SK-N-SH treated with all-trans-retinoic acid at 6 μM for 48 hours (cell line): ENCODE measurements at regions not wholly inside any gene's neighbourhood (a gene's known extent, or its start where the extent isn't known, plus 50 kb on each side); places are given as distances from the start of the nearest gene placed in this dataset.
"Not testable (repeated sequence)": the region's sequence is repeated elsewhere in the genome, so short reads cannot be mapped to it uniquely, and the experiment has no call there.

Experiments used
- ATAC-seq: fragments of 200-7000 bp; cut with Tn5 transposase; 3 replicates; pipeline ENCODE4 v1.9.1; 2020; ENCODE audit warnings: mild to moderate bottlenecking, moderate library complexity
- ARNTL ChIP-seq: fragments of 450-650 bp; formaldehyde crosslinking; IDR thresholded peaks from 2 replicates; pipeline ENCODE4 v1.5.0; 2020; ENCODE audit warnings: low read depth, mild to moderate bottlenecking, moderate library complexity, borderline replicate concordance
- BACH2 ChIP-seq: fragments of 250-450 bp; sonication (Bioruptor Pico); IDR thresholded peaks from 2 replicates; pipeline ENCODE4 v1.9.0; 2021; ENCODE audit warnings: mild to moderate bottlenecking, borderline replicate concordance
- CSDC2 ChIP-seq: fragments of 250-450 bp; sonication (Bioruptor Pico); IDR thresholded peaks from 2 replicates; pipeline ENCODE4 v1.5.0; 2020; ENCODE audit warnings: mild to moderate bottlenecking, moderate library complexity
- CSRNP3 ChIP-seq: fragments of 250-450 bp; sonication (Bioruptor Pico); IDR thresholded peaks from 2 replicates; pipeline ENCODE4 v1.5.1; 2021; ENCODE audit warnings: mild to moderate bottlenecking, moderate library complexity
- ESRRG ChIP-seq: fragments of 250-450 bp; sonication (Bioruptor Pico); IDR thresholded peaks from 2 replicates; pipeline ENCODE4 v1.6.1; 2021; ENCODE audit warnings: mild to moderate bottlenecking
- GLIS3 ChIP-seq: fragments of 250-450 bp; sonication (Bioruptor Pico); IDR thresholded peaks from 2 replicates; pipeline ENCODE4 v1.5.0; 2020; ENCODE audit warnings: mild to moderate bottlenecking, moderate library complexity
- ISL1 ChIP-seq: fragments of 250-450 bp; sonication (Bioruptor Pico); IDR thresholded peaks from 2 replicates; pipeline ENCODE4 v2.1.2; 2022; ENCODE audit warnings: mild to moderate bottlenecking, moderate library complexity
- OSR1 ChIP-seq: fragments of 250-450 bp; sonication (Bioruptor Pico); IDR thresholded peaks from 2 replicates; pipeline ENCODE4 v1.8.0; 2022; ENCODE audit warnings: moderate library complexity, mild to moderate bottlenecking, inconsistent platforms
- PATZ1 ChIP-seq: fragments of 250-450 bp; sonication (Bioruptor Pico); IDR thresholded peaks from 2 replicates; pipeline ENCODE4 v1.8.0; 2020; ENCODE audit warnings: mild to moderate bottlenecking, moderate library complexity, borderline replicate concordance
- POU6F1 ChIP-seq: fragments of 250-450 bp; sonication (Bioruptor Pico); IDR thresholded peaks from 2 replicates; pipeline ENCODE4 v1.8.0; 2021; ENCODE audit warnings: low read depth, mild to moderate bottlenecking, moderate library complexity, borderline replicate concordance
- PPARA ChIP-seq: fragments of 250-450 bp; sonication (Bioruptor Pico); IDR thresholded peaks from 2 replicates; pipeline ENCODE4 v1.5.0; 2020; ENCODE audit warnings: mild to moderate bottlenecking, borderline replicate concordance
- RARB ChIP-seq: fragments of 250-450 bp; sonication (Bioruptor Pico); IDR thresholded peaks from 2 replicates; pipeline ENCODE4 v1.8.0; 2021; ENCODE audit warnings: mild to moderate bottlenecking, moderate library complexity
- SNAI2 ChIP-seq: fragments of 250-450 bp; sonication (Bioruptor Pico); IDR thresholded peaks from 2 replicates; pipeline ENCODE4 v1.5.0; 2020; ENCODE audit warnings: mild to moderate bottlenecking, moderate library complexity
- TCF4 ChIP-seq: fragments of 250-450 bp; sonication (Bioruptor Pico); IDR thresholded peaks from 2 replicates; pipeline ENCODE4 v1.8.0; 2021; ENCODE audit warnings: mild to moderate bottlenecking, moderate library complexity, borderline replicate concordance
- TOX ChIP-seq: fragments of 250-450 bp; sonication (Bioruptor Pico); IDR thresholded peaks from 2 replicates; pipeline ENCODE4 v1.8.0; 2021; ENCODE audit warnings: mild to moderate bottlenecking, moderate library complexity, borderline replicate concordance
- TSHZ2 ChIP-seq: fragments of 250-450 bp; sonication (Bioruptor Pico); IDR thresholded peaks from 2 replicates; pipeline ENCODE4 v1.5.0; 2020; ENCODE audit warnings: mild to moderate bottlenecking, moderate library complexity
- ZC3H10 ChIP-seq: fragments of 250-450 bp; sonication (Bioruptor Pico); IDR thresholded peaks from 2 replicates; pipeline ENCODE4 v1.5.1; 2021; ENCODE audit warnings: mild to moderate bottlenecking, moderate library complexity
- ZFP3 ChIP-seq: fragments of 250-450 bp; sonication (Bioruptor Pico); IDR thresholded peaks from 2 replicates; pipeline ENCODE4 v1.5.0; 2020; ENCODE audit warnings: mild to moderate bottlenecking, moderate library complexity
- ZFP30 ChIP-seq: fragments of 450-650 bp; formaldehyde crosslinking; IDR thresholded peaks from 2 replicates; pipeline ENCODE4 v1.5.0; 2022; ENCODE audit warnings: mild to moderate bottlenecking, moderate library complexity
- ZNF565 ChIP-seq: fragments of 450-650 bp; formaldehyde crosslinking; conservative IDR thresholded peaks from 2 replicates; pipeline ENCODE4 v1.5.0; 2020; ENCODE audit warnings: low read depth, mild to moderate bottlenecking, moderate library complexity
- ZNF70 ChIP-seq: fragments of 450-650 bp; formaldehyde crosslinking; IDR thresholded peaks from 2 replicates; pipeline ENCODE4 v1.5.0; 2020; ENCODE audit warnings: mild to moderate bottlenecking, moderate library complexity
- ZNF8 ChIP-seq: fragments of 450-650 bp; formaldehyde crosslinking; IDR thresholded peaks from 2 replicates; pipeline ENCODE4 v1.5.0; 2020; ENCODE audit warnings: mild to moderate bottlenecking, moderate library complexity

- TF ChIP-seq RARB (CRISPR knock-in tag) (no peak), PPARA (no peak), ZC3H10 (CRISPR knock-in tag) (no peak), ISL1 (no peak), TOX (CRISPR knock-in tag) (no peak), ZFP30 (CRISPR knock-in tag) (no peak), ZNF565 (CRISPR knock-in tag) (no peak), OSR1 (CRISPR knock-in tag) (no peak)
- no peak for ATAC-seq
Measured at GRCh38 chr20:53809217-53809616, 215.6 kb upstream of the ZNF217 start.

- ATAC-seq = no peak
- TF ChIP-seq ZNF565 (CRISPR knock-in tag) = no peak
- TF ChIP-seq TSHZ2 (CRISPR knock-in tag) = no peak
- no peak for TF ChIP-seq ZC3H10 (CRISPR knock-in tag)
Measured at GRCh38 chr20:53808733-53809132, 215.1 kb upstream of the ZNF217 start.

GRCh38 chr20:53808302-53808701 is 214.7 kb upstream of the ZNF217 start:
- not testable (repeated sequence) for ATAC-seq

GRCh38 chr20:53806683-53807401 is 213.2 kb upstream of the ZNF217 start:
- no peak for ATAC-seq
- TF ChIP-seq ZNF8 (CRISPR knock-in tag) (no peak), POU6F1 (CRISPR knock-in tag) (no peak), ZC3H10 (CRISPR knock-in tag) (no peak), ARNTL (no peak), CSDC2 (CRISPR knock-in tag) (no peak), PPARA (no peak), RARB (CRISPR knock-in tag) (no peak), BACH2 (CRISPR knock-in tag) (no peak), ZFP3 (CRISPR knock-in tag) (no peak), CSRNP3 (CRISPR knock-in tag) (no peak), ESRRG (CRISPR knock-in tag) (no peak), GLIS3 (CRISPR knock-in tag) (no peak), PATZ1 (CRISPR knock-in tag) (no peak), SNAI2 (CRISPR knock-in tag) (no peak), TSHZ2 (CRISPR knock-in tag) (no peak), ZNF70 (CRISPR knock-in tag) (no peak), ISL1 (no peak), TCF4 (CRISPR knock-in tag) (no peak)
